PC-9 (cell line): ENCODE measurements at regions not wholly inside any gene's neighbourhood (a gene's known extent, or its start where the extent isn't known, plus 50 kb on each side); places are given as distances from the start of the nearest gene placed in this dataset.
"Not testable (repeated sequence)": the region's sequence is repeated elsewhere in the genome, so short reads cannot be mapped to it uniquely, and the experiment has no call there.

Experiments used
- BruUV-seq: library from RNA; stranded (reverse); fragments of 400-500 nt; replicated peaks from 2 replicates; lab custom pipeline; 2021; lab: Mats Ljungman, UMichigan
- CTCF ChIA-PET: fragments of 300-600 bp; sonication (Branson Sonifier 250); formaldehyde crosslinking; loops from one replicate; lab custom pipeline; 2022; ENCODE audit warnings: antibody characterized with exemption; lab: Charles Lee
- POLR2A ChIA-PET: fragments of 300-600 bp; sonication (Branson Sonifier 250); formaldehyde crosslinking; loops from one replicate; lab custom pipeline; 2022; ENCODE audit warnings: antibody characterized with exemption; ENCODE audit not compliant: unreplicated experiment; lab: Charles Lee
- DNase-seq, 2 experiments: peaks; one replicate each; pipeline versions ENCODE4 v3.0.0 to v3.0.0-alpha.2; 2015 to 2022; ENCODE audit warnings: mixed read lengths in 1 of 2
- H2AFZ ChIP-seq: fragments of 200-600 bp; sonication (generic); 2 replicates; pipeline ENCODE4 v1.8.1; 2017; ENCODE audit warnings: antibody characterized with exemption
- H3F3A ChIP-seq: fragments of 200-600 bp; sonication (generic); 2 replicates; pipeline ENCODE4 v1.8.1; 2017; ENCODE audit warnings: antibody characterized with exemption, mild to moderate bottlenecking, low read depth; ENCODE audit not compliant: insufficient read depth
- H3K27ac ChIP-seq: fragments of 200-600 bp; sonication (generic); 2 replicates; pipeline ENCODE4 v1.6.1; 2016; ENCODE audit warnings: mixed run types
- H3K27me3 ChIP-seq: fragments of 200-600 bp; sonication (generic); 2 replicates; pipeline ENCODE4 v1.6.1; 2016; ENCODE audit warnings: low read depth, mixed run types; ENCODE audit not compliant: insufficient read depth
- H3K36me3 ChIP-seq: fragments of 200-600 bp; sonication (generic); 2 replicates; pipeline ENCODE4 v1.6.1; 2016; ENCODE audit warnings: low read depth, mixed run types
- H3K4me1 ChIP-seq: fragments of 200-600 bp; sonication (generic); replicated peaks from 2 replicates; pipeline ENCODE4 v1.6.1; 2016; ENCODE audit warnings: mixed run types; ENCODE audit not compliant: insufficient read depth
- H3K4me2 ChIP-seq: fragments of 200-600 bp; sonication (generic); 2 replicates; pipeline ENCODE4 v1.6.1; 2017; ENCODE audit warnings: mixed run types
- H3K4me3 ChIP-seq: fragments of 200-600 bp; sonication (generic); 2 replicates; pipeline ENCODE4 v1.6.1; 2016; ENCODE audit warnings: mixed run types
- H3K79me2 ChIP-seq: fragments of 200-600 bp; sonication (generic); 2 replicates; pipeline ENCODE4 v1.6.1; 2017; ENCODE audit warnings: low read depth, mixed run types
- H3K9me2 ChIP-seq: fragments of 200-600 bp; sonication (generic); 2 replicates; pipeline ENCODE4 v1.8.1; 2017; ENCODE audit warnings: mild to moderate bottlenecking; ENCODE audit not compliant: insufficient read depth
- H3K9me3 ChIP-seq: fragments of 200-600 bp; sonication (generic); 2 replicates; pipeline ENCODE4 v1.8.1; 2016; ENCODE audit warnings: low read depth; ENCODE audit not compliant: insufficient read depth
- H4K20me1 ChIP-seq: fragments of 200-600 bp; sonication (generic); 2 replicates; pipeline ENCODE4 v1.8.1; 2017; ENCODE audit not compliant: insufficient read depth
- CTCF ChIP-seq: fragments of 200-600 bp; sonication (generic); conservative IDR thresholded peaks from 2 replicates; pipeline ENCODE4 v1.6.1; 2017; ENCODE audit warnings: mixed run types, antibody characterized with exemption, mild to moderate bottlenecking, moderate library complexity
- EZH2 ChIP-seq: fragments of 200-600 bp; sonication (generic); IDR thresholded peaks from 2 replicates; pipeline ENCODE4 v1.8.0; 2017; ENCODE audit warnings: antibody characterized with exemption, low read depth
- intact Hi-C: fragments of 100-400 bp; cut with micrococcal nuclease; formaldehyde crosslinking; loops from one replicate; pipeline ENCODE4 v1.10.0; 2022; ENCODE audit not compliant: unreplicated experiment

DNA sequence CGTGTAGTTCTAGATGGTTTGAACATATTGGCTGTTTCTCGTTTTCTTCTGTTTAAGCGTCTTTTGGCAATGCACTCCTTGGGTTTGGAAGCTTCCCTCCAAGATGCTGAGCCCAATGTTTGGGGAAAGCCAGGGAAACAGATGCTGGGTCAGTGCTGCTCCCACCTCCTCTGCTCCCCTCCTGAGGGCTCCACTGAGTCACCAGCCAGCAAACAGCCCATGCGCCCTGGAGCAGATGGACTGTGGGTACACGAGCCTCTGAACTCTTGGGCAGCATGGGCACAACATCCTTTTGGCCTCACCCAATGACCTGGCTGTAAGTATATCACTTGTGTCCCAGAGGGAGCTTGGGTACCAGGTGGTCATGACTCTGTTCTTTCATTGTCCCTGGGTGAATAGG is 207.6 kb downstream of the BUB3 start:
- Histone ChIP-seq H3K79me2 (no peaks in the 10 kb centered on the region), H3K27ac (no peak overlapping the region), H3K4me2 (no peak overlapping the region), H4K20me1 (no peaks in the 10 kb centered on the region), H3K9me2 (no peaks in the 10 kb centered on the region), H3K27me3 (no peaks in the 10 kb centered on the region), H3K36me3 (no peaks in the 10 kb centered on the region), H3K9me3 (no peaks in the 10 kb centered on the region), H2AFZ (no peak overlapping the region), H3K4me3 (no peak overlapping the region), H3F3A (no peaks in the 10 kb centered on the region), H3K4me1 (no peaks in the 10 kb centered on the region)
- ChIA-PET POLR2A (no interaction called here), CTCF (no interaction called here)
- no peak for DNase-seq
- TF ChIP-seq CTCF (no peak), EZH2 (no peak)
- no TSS peak for BruUV-seq
- intact Hi-C loops: no loop called here

DNA sequence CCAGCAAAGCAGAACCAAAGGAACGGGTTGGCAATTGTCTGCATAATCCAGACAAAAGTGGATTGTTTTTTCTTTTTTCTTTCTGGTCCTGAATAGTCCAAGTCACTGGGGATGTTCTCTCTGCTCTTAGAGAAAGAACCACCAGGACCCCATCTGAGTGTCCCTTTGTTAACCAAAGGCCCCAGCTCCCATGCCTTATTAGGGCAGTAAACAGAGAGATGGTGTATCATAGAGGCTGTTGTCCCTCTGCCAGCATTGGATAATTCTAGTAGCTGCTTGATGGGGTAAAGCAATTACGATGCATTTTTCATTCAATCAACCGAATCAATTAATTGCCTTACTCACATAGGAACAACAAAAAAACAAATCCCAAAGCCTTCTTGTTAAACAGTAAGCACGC is 213.0 kb downstream of the BUB3 start:
- Histone ChIP-seq H3K4me1 (no peaks in the 10 kb centered on the region), H3K9me3 (no peaks in the 10 kb centered on the region), H3K36me3 (no peaks in the 10 kb centered on the region), H4K20me1 (no peaks in the 10 kb centered on the region), H3K27me3 (no peaks in the 10 kb centered on the region), H3F3A (no peaks in the 10 kb centered on the region), H3K4me3 (no peak overlapping the region), H2AFZ (no peak overlapping the region), H3K79me2 (no peaks in the 10 kb centered on the region), H3K27ac (no peak overlapping the region), H3K9me2 (no peaks in the 10 kb centered on the region), H3K4me2 (no peak overlapping the region)
- no peak for DNase-seq
- no TSS peak for BruUV-seq
- no peak for TF ChIP-seq EZH2
- no peak for TF ChIP-seq CTCF
- intact Hi-C loops: no loop called here
- POLR2A ChIA-PET: no interaction called here
- CTCF ChIA-PET: no interaction called here

DNA sequence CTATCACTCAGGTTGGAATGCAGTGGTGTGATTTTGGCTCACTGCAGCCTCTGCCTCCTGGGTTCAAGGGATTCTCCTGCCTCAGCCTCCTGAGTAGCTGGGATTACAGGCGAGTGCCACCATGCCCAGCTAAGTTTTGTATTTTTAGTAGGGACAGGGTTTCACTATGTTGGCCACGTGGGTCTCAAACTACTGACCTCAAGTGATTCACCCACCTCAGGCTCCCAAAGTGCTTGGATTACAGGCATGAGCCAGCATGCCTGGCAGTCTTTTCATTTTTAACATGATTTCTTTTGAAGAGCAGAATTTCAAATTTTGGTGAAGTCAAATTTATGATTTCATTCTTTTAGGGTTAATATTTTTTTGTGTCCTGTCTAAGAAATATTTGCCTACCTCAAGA is 217.4 kb downstream of the BUB3 start:
- H2AFZ ChIP-seq, DNase-seq, H3K36me3 ChIP-seq, H3K79me2 ChIP-seq, H3F3A ChIP-seq, H3K27ac ChIP-seq, H4K20me1 ChIP-seq, H3K9me2 ChIP-seq, H3K4me1 ChIP-seq, H3K9me3 ChIP-seq, CTCF ChIA-PET, POLR2A ChIA-PET, H3K4me2 ChIP-seq, BruUV-seq, intact Hi-C loops, H3K4me3 ChIP-seq, H3K27me3 ChIP-seq: not testable (repeated sequence)

DNA sequence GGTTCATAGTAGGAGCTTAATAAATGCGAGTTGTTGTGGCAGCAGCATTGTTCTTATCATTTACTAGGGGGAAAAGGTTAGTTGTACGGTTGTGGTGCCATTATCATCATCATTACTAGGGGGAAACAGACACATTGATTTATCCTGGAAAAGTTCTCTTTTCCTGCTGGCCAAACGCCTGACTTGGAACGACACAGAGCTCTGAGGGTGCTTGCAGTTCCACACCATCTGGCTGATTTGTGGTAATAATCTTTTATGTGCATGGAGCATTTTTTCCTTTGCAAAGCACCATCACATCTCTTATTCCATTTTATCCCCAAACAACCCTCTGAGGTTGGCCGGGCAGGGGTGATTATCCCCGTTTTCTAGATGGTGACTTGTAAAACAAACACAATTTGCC is 219.4 kb downstream of the BUB3 start:
- no peak for DNase-seq
- POLR2A ChIA-PET: no interaction called here
- BruUV-seq: no TSS peak

More for the DNA sequence above, 219.4 kb downstream of the BUB3 start:
- no peak overlapping the region for H3K4me3 ChIP-seq
- TF ChIP-seq CTCF: no peak
- TF ChIP-seq EZH2: no peak
- no peaks in the 10 kb centered on the region for H3K27me3 ChIP-seq
- CTCF ChIA-PET: no interaction called here
- intact Hi-C loops: no loop called here
- H3F3A ChIP-seq: no peaks in the 10 kb centered on the region
- no peaks in the 10 kb centered on the region for H3K9me3 ChIP-seq
- no peaks in the 10 kb centered on the region for H3K79me2 ChIP-seq
- H3K9me2 ChIP-seq: no peaks in the 10 kb centered on the region
- H3K27ac ChIP-seq: no peak overlapping the region
- H3K4me1 ChIP-seq: peaks cover 12% of the 10 kb centered on the region; the same call in 1 of the 2 replicates
- no peaks in the 10 kb centered on the region for H3K36me3 ChIP-seq
- H4K20me1 ChIP-seq: no peaks in the 10 kb centered on the region
- H2AFZ ChIP-seq: no peak overlapping the region
- H3K4me2 ChIP-seq: no peak overlapping the region
